ENCODE measurements at regions not wholly inside any gene's neighbourhood (a gene's known extent, or its start where the extent isn't known, plus 50 kb on each side); places are given as distances from the start of the nearest gene placed in this dataset.
"Not testable (repeated sequence)": the region's sequence is repeated elsewhere in the genome, so short reads cannot be mapped to it uniquely, and the experiment has no call there.

GRCh38 chr6:144599615-144600014 is 314.5 kb downstream of the UTRN start:
- no peak for DNase-seq (ENCODE audit: low read depth in 3 of 3, low spot score in 2 of 3)

- no peak for DNase-seq (ENCODE audit: low read depth in 3 of 3, low spot score in 2 of 3)
These were observed 316.1 kb downstream of the UTRN start for GRCh38 chr6:144601221-144601620.

GRCh38 chr6:144602523-144603180 is 317.5 kb downstream of the UTRN start:
- no peak for DNase-seq (ENCODE audit: low read depth in 3 of 3, low spot score in 2 of 3)

GRCh38 chr6:144606083-144606482 is 320.9 kb downstream of the UTRN start:
- DNase-seq (ENCODE audit: low read depth in 3 of 3, low spot score in 2 of 3) = no peak

GRCh38 chr6:144607998-144608735 is 323.0 kb downstream of the UTRN start:
- no peak for DNase-seq (ENCODE audit: low read depth in 3 of 3, low spot score in 2 of 3)

GRCh38 chr6:144612811-144613210 is 327.7 kb downstream of the UTRN start:
- DNase-seq (ENCODE audit: low read depth in 3 of 3, low spot score in 2 of 3) = no peak

GRCh38 chr6:144613859-144614258 is 328.7 kb downstream of the UTRN start:
- no peak for DNase-seq (ENCODE audit: low read depth in 3 of 3, low spot score in 2 of 3)

- DNase-seq (ENCODE audit: low read depth in 3 of 3, low spot score in 2 of 3) = no peak
These were observed 330.7 kb downstream of the UTRN start for GRCh38 chr6:144615870-144616269.

- DNase-seq (ENCODE audit: low read depth in 3 of 3, low spot score in 2 of 3) = no peak
These were observed 332.1 kb downstream of the UTRN start for GRCh38 chr6:144617191-144617590.

- DNase-seq (ENCODE audit: low read depth in 3 of 3, low spot score in 2 of 3) = no peak
These were observed 332.6 kb downstream of the UTRN start for GRCh38 chr6:144617708-144618107.

GRCh38 chr6:144619966-144620365 is 334.8 kb downstream of the UTRN start:
- DNase-seq (ENCODE audit: low read depth in 3 of 3, low spot score in 2 of 3) = no peak

- no peak for DNase-seq (ENCODE audit: low read depth in 3 of 3, low spot score in 2 of 3)
These were observed 336.2 kb downstream of the UTRN start for GRCh38 chr6:144621332-144621731.

GRCh38 chr6:144624246-144624645 is 339.1 kb downstream of the UTRN start:
- no peak for DNase-seq (ENCODE audit: low read depth in 3 of 3, low spot score in 2 of 3)

GRCh38 chr6:144624716-144625115 is 339.6 kb downstream of the UTRN start:
- DNase-seq (ENCODE audit: low read depth in 3 of 3, low spot score in 2 of 3) = no peak

GRCh38 chr6:144630857-144631256 is 345.7 kb downstream of the UTRN start:
- no peak for DNase-seq (ENCODE audit: low read depth in 3 of 3, low spot score in 2 of 3)

- no peak for DNase-seq (ENCODE audit: low read depth in 3 of 3, low spot score in 2 of 3)
These were observed 347.1 kb downstream of the UTRN start for GRCh38 chr6:144632266-144632665.

GRCh38 chr6:144633886-144634285 is 348.8 kb downstream of the UTRN start:
- DNase-seq (ENCODE audit: low read depth in 3 of 3, low spot score in 2 of 3) = no peak

GRCh38 chr6:144634371-144634770 is 349.2 kb downstream of the UTRN start:
- DNase-seq (ENCODE audit: low read depth in 3 of 3, low spot score in 2 of 3) = no peak

GRCh38 chr6:144635051-144635450 is 349.9 kb downstream of the UTRN start:
- DNase-seq (ENCODE audit: low read depth in 3 of 3, low spot score in 2 of 3) = no peak

- not testable (repeated sequence) for DNase-seq (ENCODE audit: low read depth in 3 of 3, low spot score in 2 of 3)
These were observed 350.9 kb downstream of the UTRN start for GRCh38 chr6:144636025-144636424.

- DNase-seq (ENCODE audit: low read depth in 3 of 3, low spot score in 2 of 3) = no peak
These were observed 352.4 kb downstream of the UTRN start for GRCh38 chr6:144637541-144637940.

- no peak for DNase-seq (ENCODE audit: low read depth in 3 of 3, low spot score in 2 of 3)
These were observed 354.5 kb downstream of the UTRN start for GRCh38 chr6:144639654-144640053.
